GM12878 (cell line): ENCODE measurements at regions not wholly inside any gene's neighbourhood (a gene's known extent, or its start where the extent isn't known, plus 50 kb on each side); places are given as distances from the start of the nearest gene placed in this dataset.

Experiments used
- BCL11A ChIP-seq: IDR thresholded peaks from 2 replicates; pipeline ENCODE4 v1.6.1; 2011; ENCODE audit warnings: low read depth, low read length
- CBX5 ChIP-seq: sonication (generic); IDR thresholded peaks from 2 replicates; pipeline ENCODE4 v1.6.1; 2016; ENCODE audit warnings: low read depth, moderate library complexity, mild to moderate bottlenecking, inconsistent platforms
- CTCF ChIP-seq, 3 experiments: IDR thresholded peaks in 2 of 3; conservative IDR thresholded peaks in 1 of 3; 2 replicates each; pipeline ENCODE4 v1.5.1; 2011; ENCODE audit warnings: low read depth in 3 of 3, low read length in 3 of 3, mild to moderate bottlenecking in 3 of 3, control low read depth in 2 of 3, moderate library complexity in 2 of 3, inconsistent platforms in 1 of 3, mixed read lengths in 1 of 3; ENCODE audit not compliant: control insufficient read depth in 2 of 3, insufficient read depth in 1 of 3; ENCODE audit errors: extremely low read depth in 1 of 3
- DPF2 ChIP-seq: fragments of 450-650 bp; IDR thresholded peaks from 2 replicates; pipeline ENCODE4 v1.6.1; 2017; ENCODE audit warnings: mild to moderate bottlenecking
- EP300 ChIP-seq, 2 experiments: fragments of 150-350 bp in 1 of 2; IDR thresholded peaks; 2 replicates each; pipeline ENCODE4 v1.6.1; 2011 to 2012; ENCODE audit warnings: low read depth in 2 of 2, low read length in 2 of 2, borderline replicate concordance in 1 of 2, improper control_type of control experiment in 1 of 2, inconsistent platforms in 1 of 2; ENCODE audit not compliant: control insufficient read depth in 1 of 2
- MEF2A ChIP-seq: IDR thresholded peaks from 2 replicates; pipeline ENCODE4 v1.6.1; 2011; ENCODE audit warnings: low read depth, mild to moderate bottlenecking, low read length, moderate library complexity; ENCODE audit not compliant: insufficient read depth
- MTA3 ChIP-seq: IDR thresholded peaks from 2 replicates; pipeline ENCODE4 v1.6.1; 2012; ENCODE audit warnings: low read length, inconsistent platforms, borderline replicate concordance
- PAX8 ChIP-seq: fragments of 450-650 bp; IDR thresholded peaks from 2 replicates; pipeline ENCODE4 v1.6.1; 2017; ENCODE audit warnings: mild to moderate bottlenecking, moderate library complexity
- POLR2AphosphoS5 ChIP-seq: IDR thresholded peaks from 2 replicates; pipeline ENCODE4 v1.6.1; 2011; ENCODE audit warnings: mild to moderate bottlenecking, low read length, inconsistent platforms
- SP1 ChIP-seq: IDR thresholded peaks from one replicate; pipeline ENCODE4 v1.6.1; 2011; ENCODE audit warnings: low read depth, low read length
- SREBF2 ChIP-seq: IDR thresholded peaks from 2 replicates; pipeline ENCODE4 v1.6.1; 2012; ENCODE audit warnings: mild to moderate bottlenecking, low read length
- ZZZ3 ChIP-seq: IDR thresholded peaks from 2 replicates; pipeline ENCODE4 v1.6.1; 2011; ENCODE audit warnings: low read depth; ENCODE audit not compliant: control insufficient read depth, insufficient read length
- TF ChIP-seq, protein P1 (sequence below): IDR thresholded peaks from 2 replicates; pipeline ENCODE4 v1.6.1; 2011; ENCODE audit warnings: borderline replicate concordance, low read depth, mild to moderate bottlenecking, moderate library complexity, mixed read lengths, low read length; ENCODE audit not compliant: insufficient read depth; ENCODE audit errors: extremely low read length
- TF ChIP-seq, protein P2 (sequence below): fragments of 450-650 bp; IDR thresholded peaks from 2 replicates; pipeline ENCODE4 v1.6.1; 2017; ENCODE audit warnings: mild to moderate bottlenecking, low read depth, inconsistent platforms; ENCODE audit not compliant: poor library complexity, severe bottlenecking

GRCh38 chr15:67981848-67982247 is 72.3 kb upstream of the PIAS1 start:
- TF ChIP-seq EP300 (IDR thresholded peaks at IDR 0.05; ENCODE audit: borderline replicate concordance in 1 of 2, control insufficient read depth in 1 of 2, low read depth in 2 of 2, low read length in 2 of 2), result no peak
- no peak for TF ChIP-seq MEF2A
- TF ChIP-seq BCL11A, result no peak
- no peak for TF ChIP-seq CTCF (IDR thresholded peaks at IDR 0.05 in 2 of 3, conservative IDR thresholded peaks at IDR 0.05 in 1 of 3; ENCODE audit: control insufficient read depth in 2 of 3, extremely low read depth in 1 of 3, insufficient read depth in 1 of 3, low read depth in 3 of 3, low read length in 3 of 3)
- TF ChIP-seq, protein P1, sequence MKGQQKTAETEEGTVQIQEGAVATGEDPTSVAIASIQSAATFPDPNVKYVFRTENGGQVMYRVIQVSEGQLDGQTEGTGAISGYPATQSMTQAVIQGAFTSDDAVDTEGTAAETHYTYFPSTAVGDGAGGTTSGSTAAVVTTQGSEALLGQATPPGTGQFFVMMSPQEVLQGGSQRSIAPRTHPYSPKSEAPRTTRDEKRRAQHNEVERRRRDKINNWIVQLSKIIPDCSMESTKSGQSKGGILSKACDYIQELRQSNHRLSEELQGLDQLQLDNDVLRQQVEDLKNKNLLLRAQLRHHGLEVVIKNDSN, result no peak
- no peak for TF ChIP-seq POLR2AphosphoS5
- TF ChIP-seq SREBF2, result no peak
- no peak for TF ChIP-seq CBX5
- TF ChIP-seq, protein P2, sequence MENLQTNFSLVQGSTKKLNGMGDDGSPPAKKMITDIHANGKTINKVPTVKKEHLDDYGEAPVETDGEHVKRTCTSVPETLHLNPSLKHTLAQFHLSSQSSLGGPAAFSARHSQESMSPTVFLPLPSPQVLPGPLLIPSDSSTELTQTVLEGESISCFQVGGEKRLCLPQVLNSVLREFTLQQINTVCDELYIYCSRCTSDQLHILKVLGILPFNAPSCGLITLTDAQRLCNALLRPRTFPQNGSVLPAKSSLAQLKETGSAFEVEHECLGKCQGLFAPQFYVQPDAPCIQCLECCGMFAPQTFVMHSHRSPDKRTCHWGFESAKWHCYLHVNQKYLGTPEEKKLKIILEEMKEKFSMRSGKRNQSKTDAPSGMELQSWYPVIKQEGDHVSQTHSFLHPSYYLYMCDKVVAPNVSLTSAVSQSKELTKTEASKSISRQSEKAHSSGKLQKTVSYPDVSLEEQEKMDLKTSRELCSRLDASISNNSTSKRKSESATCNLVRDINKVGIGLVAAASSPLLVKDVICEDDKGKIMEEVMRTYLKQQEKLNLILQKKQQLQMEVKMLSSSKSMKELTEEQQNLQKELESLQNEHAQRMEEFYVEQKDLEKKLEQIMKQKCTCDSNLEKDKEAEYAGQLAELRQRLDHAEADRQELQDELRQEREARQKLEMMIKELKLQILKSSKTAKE, result no peak
- no peak for TF ChIP-seq DPF2
- no peak for TF ChIP-seq SP1
- TF ChIP-seq ZZZ3, result no peak
- TF ChIP-seq PAX8, result no peak
- TF ChIP-seq MTA3, result no peak
